GM19025 (cell line): ENCODE measurements at regions not wholly inside any gene's neighbourhood (a gene's known extent, or its start where the extent isn't known, plus 50 kb on each side); places are given as distances from the start of the nearest gene placed in this dataset.

ENCODE experiments used
- ATAC-seq: cut with Tn5 transposase; IDR thresholded peaks from one replicate; pipeline ENCODE4 v1.9.1; 2021; ENCODE audit warnings: mild to moderate bottlenecking, low read depth, moderate library complexity; ENCODE audit not compliant: unreplicated experiment

DNA sequence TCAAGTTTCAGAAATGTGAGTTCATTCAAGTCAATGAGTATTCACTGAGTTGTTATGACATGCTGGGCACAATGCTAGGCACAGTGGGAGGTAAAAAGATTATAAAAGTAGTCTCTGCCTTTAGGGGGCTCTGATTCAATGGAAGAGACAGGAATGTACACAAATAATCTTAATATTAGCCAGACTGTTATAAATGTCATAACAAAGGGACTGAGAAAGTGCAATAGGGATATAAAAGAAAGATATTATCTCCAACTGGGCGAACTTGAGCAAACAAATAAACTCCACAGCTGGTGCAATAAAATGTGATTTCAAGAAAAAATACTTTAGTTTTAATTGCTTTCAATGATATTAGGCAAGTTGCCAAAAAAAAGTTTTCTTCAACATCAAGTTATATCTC lies 755.2 kb downstream of the BRINP1 start:
- ATAC-seq: no peak

DNA sequence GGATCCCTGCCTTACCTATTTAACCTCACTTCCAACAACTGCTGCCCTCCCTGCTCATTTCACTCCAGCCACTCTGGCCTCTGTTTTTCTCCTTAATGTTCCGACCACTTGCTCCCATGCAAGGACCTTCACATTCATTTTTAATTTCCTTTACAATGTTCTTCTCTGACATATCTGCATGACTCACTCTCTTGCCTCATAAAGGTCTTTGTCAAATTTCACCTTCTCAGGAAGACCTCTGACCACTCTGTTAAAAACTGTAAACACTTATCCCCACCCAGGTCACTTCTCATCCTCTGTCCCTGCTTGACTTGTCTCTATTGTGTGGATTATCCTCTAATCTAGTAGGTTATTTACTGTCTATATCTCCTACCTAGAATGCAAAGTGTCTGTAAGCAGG lies 751.2 kb downstream of the BRINP1 start:
- ATAC-seq: no peak

DNA sequence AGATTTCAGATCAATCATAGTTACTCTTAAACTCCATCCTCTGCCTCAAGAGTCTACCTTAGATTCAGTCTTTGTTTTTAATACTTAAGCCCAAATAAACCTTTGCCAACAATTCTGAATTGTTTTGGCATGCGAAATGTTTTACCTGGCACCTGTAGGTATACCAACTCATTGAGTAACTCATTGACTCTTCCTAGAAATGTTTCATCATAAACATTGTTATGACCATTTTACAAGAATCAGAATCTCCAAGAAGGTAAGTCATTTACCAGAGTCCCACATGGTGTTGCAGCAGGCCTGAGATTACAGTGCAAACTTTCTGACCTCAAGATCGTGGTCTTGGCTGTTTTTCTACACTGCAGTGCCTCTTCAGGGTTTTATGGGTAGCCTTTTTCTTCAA lies 750.4 kb downstream of the BRINP1 start:
- ATAC-seq: no peak

DNA sequence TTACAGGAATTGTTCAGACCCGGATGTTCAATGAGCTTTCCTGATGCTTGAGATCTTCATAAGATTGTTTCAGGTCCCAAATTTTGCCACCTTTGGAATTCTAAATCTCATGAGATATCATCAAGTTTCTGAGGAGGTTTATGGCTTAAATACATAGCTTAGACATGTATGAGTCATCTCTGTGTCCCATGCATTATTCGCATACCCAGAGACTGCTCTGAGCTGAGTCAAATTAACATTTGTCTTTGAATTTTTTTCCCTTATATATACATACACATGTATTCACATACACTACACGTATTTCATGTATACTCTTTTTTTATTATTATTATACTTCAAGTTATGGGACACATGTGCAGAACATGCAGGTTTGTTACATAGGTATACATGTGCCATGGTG lies 744.6 kb downstream of the BRINP1 start:
- no peak for ATAC-seq

DNA sequence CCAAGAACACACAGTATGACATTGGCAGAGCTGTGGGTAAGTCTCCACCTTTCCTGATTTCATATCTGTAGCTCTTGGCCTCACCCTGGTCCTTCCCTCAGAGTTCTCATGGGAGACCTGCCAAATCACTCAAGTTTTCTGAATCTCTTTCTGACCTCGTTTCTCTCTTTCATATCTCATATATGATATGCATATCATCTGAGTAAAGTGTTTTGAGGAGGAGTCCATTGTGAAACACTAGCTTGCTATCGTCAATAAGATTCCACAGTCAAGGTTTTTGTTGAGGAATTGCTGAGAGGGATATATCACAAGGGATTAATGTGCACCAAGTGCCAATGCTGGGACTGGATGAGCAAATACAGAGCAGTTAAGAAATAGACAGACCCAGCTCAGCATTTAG lies 739.2 kb downstream of the BRINP1 start:
- no peak for ATAC-seq

DNA sequence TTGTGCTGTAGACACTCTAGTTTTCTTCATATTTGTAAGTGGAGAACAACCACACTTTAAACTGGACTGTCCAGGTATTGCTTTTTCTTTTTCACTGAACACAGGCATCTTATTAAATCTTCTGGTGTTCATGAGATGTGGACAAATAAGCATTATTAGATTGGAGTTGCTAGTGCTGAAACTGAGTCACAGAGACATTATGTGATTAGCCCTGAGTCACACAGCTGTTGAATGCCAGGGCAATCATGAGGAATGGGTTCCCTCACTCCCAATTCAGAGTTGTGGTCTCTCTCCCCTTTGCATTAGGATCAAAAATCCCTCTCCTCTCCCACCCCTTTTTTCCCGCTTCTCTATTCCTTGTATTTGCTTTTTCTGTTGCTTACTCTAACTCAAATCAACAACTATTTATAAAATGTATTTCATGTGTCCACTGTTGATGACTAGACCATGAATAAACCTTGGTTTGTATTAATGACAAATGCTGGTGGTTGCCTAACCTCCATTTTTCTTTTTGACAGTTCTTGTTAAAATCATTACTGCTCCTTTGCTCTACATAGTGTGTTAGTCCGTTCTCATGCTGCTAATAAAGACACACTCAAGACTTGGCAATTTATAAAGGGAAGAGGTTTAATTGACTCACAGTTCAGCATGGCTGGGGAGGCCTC lies 738.2 kb downstream of the BRINP1 start:
- ATAC-seq: no peak

DNA sequence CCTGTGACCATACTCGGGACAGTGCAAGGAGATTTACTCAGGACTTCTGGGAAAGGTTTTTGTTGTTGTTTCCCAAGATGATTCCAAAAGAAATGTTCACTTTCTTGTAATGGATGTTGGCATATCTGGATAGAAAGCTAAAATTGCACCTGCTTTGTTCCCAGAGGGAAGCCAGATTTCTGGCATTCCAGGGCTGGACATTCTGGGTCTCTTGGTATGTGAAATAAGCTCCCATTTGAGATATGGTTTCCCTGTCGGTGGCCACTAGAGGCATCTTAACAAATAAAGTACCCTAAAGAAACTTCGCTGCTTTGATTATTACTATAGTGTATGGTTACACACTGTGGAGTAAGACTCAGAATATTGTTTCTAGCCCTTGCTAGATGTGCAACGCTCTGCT lies 737.3 kb downstream of the BRINP1 start:
- ATAC-seq: no peak

DNA sequence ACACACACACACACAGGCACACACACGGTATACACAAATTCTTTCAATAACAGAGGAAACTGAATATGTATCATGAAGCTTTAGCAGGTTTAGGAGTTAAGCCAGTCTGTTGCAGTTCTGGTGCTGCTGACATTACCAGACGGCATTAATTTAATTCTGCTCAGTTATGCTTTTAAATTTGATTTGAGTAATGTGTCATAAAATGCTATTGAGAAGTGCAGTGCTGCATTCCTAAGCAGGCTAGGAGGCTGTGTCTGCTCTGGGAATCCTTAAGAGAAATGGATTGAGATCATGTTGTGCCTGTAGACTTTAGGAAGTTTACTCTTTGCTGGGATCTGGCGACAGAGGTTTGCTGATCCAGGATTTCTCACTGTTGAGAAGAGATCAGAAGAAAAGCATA lies 733.8 kb downstream of the BRINP1 start:
- ATAC-seq: no peak

DNA sequence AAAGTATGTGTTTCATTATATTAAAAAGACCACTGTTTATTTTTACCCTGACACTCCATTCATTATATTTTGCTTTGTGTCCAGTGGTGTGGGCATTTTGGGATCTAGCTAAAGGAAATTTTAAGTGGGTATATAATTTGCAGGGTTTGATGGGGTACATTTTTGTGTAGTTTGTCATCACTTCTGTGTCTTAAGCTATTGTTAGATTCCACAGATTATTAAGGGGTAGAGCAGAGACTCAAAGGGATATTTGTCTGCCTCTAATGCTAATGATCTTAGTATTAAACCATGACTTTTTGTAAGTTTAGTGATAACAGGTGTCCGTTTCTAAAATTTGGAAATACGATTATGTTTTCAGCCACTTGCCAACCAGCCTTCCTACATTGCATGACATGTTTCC lies 731.6 kb downstream of the BRINP1 start:
- ATAC-seq: no peak

DNA sequence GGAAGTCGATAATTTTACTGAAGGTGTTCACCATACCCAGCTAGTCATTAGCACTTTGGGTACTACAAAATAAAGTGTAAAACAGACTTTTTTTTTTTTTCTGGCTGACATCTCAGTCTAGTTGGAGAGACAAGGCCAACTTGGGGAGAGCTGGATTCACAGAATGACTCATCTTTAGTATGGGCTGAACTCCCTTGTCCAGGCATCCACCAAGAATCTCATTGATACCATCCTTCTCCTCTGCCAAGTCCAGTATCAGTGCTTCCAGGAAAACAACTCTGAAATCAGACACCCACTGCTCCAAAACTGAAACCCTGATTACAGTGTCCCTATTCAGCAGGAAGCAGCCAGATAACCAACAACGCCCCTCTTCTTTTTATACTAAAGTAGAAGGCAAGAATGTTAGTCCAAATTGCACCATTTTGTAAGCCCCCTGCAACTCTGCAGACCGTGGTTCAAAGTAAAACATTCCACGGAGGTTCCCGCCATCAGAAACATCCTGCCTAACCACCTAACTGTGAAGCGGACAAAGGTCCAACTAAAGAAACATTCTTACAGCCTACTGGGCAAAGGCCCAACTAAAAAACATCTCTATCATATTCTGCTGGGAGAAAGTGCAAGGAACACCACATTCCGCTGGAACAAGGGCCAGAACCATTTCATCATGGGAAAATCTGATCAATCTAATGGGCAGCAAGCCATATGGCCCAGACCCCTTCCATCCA lies 728.2 kb downstream of the BRINP1 start:
- no peak for ATAC-seq

DNA sequence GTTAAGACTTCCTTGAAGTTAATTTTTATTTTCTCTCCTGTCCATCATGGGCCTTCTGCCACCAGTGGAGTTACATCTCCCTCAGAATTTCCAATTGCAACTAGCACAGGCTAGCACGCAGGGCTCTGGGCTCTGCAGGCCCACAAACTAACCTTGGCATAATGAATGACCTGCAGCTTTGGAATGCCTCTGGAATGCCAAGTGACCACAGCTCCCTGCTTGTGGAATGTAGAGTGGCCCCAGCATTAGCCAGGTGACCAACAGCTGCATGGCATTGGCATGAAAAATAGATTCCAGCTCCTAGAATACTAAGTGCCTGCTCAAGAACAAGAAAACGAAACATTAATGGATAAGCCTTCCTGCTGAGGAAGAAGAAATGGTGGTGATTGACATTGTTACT lies 726.1 kb downstream of the BRINP1 start:
- ATAC-seq: no peak

DNA sequence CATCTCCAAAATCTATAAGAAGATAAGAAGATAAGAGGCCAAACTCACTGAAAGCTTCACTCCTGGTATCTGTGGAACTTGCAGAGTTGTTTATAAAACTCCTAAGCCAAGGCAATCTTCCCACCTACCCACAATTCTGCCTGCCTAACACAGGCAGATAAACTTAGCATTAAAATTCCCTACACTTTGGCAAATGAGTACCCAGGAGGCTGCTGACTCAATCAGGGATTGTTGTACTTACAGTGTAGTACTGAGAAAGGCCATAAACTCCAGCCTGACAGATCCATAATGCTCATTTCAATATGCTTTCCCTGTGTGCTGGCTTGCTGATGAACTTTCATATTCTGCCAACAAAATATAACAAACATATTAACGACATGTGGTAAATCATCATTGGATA lies 725.2 kb downstream of the BRINP1 start:
- no peak for ATAC-seq

DNA sequence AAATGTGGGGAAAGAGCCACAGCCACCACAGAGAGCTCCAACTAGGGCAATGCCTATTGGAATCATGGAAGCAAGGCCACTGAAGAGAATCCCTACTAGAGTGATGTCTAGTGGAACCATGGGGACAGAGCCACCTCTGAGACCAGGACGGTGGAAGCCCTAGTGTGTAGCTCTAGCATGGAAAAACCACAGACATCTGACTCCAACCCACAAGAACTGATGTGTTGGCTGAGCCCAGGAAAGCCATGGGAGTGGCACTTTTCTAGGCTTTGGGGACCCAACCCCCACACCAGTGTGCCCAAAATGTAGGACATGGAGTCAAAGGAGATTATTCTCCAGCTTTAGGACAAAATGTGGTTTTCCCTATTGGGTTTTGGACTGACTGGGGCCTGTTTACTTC lies 721.9 kb downstream of the BRINP1 start:
- no peak for ATAC-seq

DNA sequence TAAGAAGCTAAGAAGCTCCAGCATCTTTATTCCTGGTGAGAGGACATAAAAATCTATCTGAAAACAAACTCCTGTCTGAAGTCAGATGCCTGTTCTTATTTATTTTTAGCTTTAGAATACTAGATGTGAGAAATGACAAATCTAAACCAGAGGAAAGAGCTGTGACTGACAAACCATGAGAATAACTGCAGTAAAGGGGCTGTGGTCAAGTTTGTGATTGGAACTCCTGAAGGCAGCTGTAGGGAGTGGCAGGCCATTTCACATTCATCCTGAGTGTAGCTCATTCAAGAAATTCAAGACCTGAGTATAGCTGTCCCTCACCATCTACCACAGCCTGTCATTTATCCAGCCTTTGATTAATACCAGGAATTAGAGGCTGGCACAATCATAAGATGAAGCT lies 718.8 kb downstream of the BRINP1 start:
- no peak for ATAC-seq

DNA sequence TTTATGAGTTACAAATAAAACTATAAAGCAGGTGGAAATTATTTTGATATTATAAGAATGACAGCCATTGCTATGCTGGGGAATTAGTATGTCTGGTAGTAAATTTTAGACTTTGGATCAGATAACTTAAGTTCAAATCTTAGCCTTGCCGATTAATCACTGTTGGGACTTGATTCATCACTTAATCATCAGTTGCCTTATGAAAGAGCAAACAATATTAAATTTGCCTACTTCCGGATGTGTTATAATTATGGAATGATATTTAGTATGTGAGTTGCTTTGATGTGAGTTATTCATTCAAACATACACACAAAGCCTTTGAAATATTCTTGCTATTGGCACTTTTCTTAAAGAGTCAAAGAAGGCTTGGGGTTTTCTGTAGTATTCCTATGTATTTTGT lies 717.7 kb downstream of the BRINP1 start:
- no peak for ATAC-seq

DNA sequence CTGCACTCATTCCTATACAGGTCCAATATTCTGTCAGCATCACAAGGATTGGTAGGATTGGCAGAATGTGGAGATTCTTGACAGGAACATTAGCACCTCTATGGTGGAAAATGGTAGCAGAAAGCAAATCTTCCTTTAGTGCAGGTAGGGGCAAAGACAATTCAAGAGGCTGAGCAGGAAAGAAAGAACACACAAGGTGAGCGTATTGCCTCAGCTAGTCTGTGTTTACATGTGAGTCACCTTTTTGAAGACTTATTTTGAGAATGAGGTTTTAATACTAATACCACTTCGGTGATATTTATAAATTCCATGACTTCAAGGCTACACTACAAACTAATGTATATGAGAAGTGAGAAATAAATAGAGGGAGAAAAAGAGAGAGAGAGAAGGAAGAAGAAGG lies 717.0 kb downstream of the BRINP1 start:
- ATAC-seq: no peak

DNA sequence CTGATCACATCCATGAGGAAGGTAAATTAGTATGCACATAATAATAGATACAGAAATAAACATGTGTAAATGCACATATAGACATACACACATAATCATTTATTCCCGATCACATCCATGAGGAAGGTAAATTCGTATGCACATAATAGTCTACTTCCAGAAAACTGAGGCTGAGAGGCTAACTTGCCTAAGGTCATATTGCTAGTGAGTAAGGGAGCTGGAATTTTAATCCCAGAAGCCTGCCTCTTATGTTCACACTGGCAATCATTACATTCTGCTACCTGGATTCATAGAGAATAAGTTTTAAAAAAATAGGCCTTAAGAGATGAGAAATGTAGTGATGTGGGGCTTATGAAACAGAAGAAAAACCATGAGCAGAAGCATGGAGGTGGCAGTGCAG lies 716.3 kb downstream of the BRINP1 start:
- ATAC-seq: no peak

DNA sequence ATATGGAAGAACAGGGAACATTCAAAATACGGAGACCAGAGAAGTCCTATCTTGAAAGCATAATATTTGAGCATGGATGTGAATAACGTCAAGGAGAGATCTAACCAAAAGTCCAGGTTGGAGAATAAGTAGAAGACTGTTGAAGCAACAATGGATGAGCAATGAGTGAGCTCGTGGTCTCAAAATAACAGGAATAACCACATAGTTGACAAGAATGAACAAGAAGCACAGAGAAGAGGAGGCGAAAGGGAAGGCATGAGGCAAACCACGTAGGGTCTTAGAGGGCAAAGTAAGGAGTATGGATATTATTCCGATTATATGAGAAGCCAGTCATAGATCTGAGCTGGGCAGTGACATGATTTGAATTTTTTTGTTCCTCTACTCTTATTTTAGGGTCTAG lies 710.2 kb downstream of the BRINP1 start:
- ATAC-seq: no peak

DNA sequence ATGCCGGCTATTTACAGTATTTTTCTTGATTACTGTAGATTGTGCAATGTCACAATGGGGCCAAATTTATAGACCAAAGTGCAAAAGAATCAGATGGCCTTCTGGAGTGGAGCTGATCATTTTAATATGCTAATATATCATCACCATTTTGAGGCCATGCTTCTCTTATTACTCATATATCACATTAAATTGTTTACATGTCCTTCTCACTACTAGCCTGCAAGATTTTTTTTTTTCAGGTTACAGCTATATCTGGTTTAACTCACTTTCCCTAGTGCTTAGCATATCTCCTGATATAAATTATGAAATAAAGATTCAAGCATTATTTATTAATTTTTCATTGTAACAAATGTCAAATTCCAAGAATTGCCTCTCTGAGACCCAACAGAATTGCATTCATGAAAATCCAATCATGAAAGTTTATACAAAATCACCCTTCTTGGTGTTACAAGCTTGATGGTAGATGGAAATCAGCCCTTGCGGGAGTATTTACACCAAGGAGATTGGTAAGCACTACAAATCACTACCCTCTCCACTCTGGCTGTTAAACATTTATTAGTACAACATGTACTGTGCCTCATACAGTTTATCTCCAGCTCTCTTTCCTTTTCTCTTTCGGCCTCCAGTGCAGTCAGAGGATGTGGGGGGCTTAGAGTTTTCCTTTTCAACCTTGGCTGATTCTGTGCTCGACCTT lies 703.9 kb downstream of the BRINP1 start:
- ATAC-seq: no peak

DNA sequence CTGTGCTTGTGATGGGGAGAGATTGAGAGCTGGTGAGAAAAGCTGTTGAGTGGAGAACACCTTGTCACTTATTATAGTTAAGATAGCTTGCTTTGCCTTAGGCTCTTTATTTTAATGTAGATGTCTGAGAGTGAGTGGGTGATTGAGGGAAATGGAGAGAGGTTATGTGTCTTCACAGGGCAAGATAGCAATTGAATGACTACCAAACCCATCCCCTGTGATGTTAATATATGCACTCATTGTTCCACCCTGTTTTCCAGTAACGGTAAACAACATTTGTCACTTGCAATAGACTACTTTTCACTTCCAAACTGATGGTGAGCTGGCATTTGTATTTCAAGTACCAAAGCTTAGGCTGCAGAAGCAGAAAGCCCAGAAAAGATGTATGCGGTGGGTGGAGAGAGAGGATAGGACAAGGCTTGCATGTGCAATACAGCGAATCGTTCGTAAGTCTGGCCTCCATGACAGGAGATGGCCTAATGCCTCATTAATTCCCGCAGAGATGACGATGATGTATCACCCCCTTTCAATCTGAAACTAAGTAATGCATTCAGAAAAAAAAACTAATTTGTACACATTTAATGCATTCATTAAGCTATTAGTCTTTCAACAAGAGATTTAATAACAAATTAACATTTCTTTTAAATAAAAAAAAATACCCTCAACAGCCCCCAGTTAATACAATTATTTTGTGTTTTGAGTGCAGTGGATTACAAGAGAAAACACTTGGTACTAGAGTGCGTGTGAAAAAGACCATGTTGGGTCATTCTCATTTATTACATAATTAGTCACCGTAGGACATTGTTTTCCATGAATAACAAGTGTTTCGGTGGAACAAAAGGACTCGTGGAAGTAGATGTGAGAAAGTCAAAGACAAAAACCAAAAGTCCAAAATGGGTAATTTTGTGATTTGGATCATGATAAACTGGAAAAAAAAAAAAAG lies 699.0 kb downstream of the BRINP1 start:
- no peak for ATAC-seq

DNA sequence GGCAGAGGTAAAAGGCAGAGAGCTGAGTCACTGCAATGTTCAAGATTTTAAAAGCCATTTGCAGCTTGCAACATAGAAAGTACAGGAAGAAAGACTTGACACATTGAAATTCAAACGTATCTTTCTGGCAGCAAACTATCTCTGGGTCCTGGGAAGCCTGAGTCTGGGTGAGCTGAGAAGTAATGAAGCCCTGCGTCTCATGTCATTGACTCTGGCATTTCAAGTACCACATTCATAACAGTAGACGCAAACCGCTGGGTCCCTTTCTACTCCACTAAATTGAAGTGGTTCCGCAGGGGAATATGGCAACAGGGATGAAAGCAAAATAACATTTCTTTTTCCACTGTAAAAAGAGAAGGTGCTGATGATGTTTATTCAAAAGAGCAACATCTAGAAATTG lies 694.3 kb downstream of the BRINP1 start:
- ATAC-seq: no peak
